HEK293 (cell line): ENCODE measurements at regions not wholly inside any gene's neighbourhood (a gene's known extent, or its start where the extent isn't known, plus 50 kb on each side); places are given as distances from the start of the nearest gene placed in this dataset.

Experiments
- ATF2 ChIP-seq: fragments of 450-650 bp; formaldehyde crosslinking; IDR thresholded peaks from 2 replicates; pipeline ENCODE4 v1.5.1; 2016; ENCODE audit warnings: missing biosample characterization, missing genetic modification characterization, low read depth
- CTCF ChIP-seq: fragments of 450-650 bp; formaldehyde crosslinking; IDR thresholded peaks from 2 replicates; pipeline ENCODE4 v1.5.1; 2016; ENCODE audit warnings: missing biosample characterization, missing genetic modification characterization
- PRDM4 ChIP-seq: fragments of 450-650 bp; formaldehyde crosslinking; IDR thresholded peaks from 2 replicates; pipeline ENCODE4 v1.5.1; 2017; ENCODE audit warnings: missing biosample characterization, missing genetic modification characterization
- REST ChIP-seq: fragments of 450-650 bp; formaldehyde crosslinking; IDR thresholded peaks from 2 replicates; pipeline ENCODE4 v1.5.1; 2016; ENCODE audit warnings: missing biosample characterization, missing genetic modification characterization
- YY1 ChIP-seq: fragments of 450-650 bp; formaldehyde crosslinking; IDR thresholded peaks from 2 replicates; pipeline ENCODE4 v1.5.1; 2018; ENCODE audit warnings: missing biosample characterization, missing genetic modification characterization
- ZNF112 ChIP-seq: fragments of 450-650 bp; formaldehyde crosslinking; IDR thresholded peaks from 2 replicates; pipeline ENCODE4 v1.5.0; 2017; ENCODE audit warnings: missing biosample characterization, missing genetic modification characterization
- ZNF138 ChIP-seq: fragments of 450-650 bp; formaldehyde crosslinking; IDR thresholded peaks from 2 replicates; pipeline ENCODE4 v1.5.1; 2016; ENCODE audit warnings: missing biosample characterization, missing genetic modification characterization, borderline replicate concordance
- ZNF24 ChIP-seq: fragments of 450-650 bp; formaldehyde crosslinking; IDR thresholded peaks from 2 replicates; pipeline ENCODE4 v1.5.1; 2016; ENCODE audit warnings: missing biosample characterization, missing genetic modification characterization
- ZNF274 ChIP-seq, 2 experiments: fragments of 200-500 bp in 1 of 2; fragments of 450-650 bp in 1 of 2; sonication (Bioruptor generic) in 1 of 2; formaldehyde crosslinking in 1 of 2; IDR thresholded peaks; 2 replicates each; pipeline versions ENCODE4 v1.5.1 to v1.6.1; 2014 to 2016; ENCODE audit warnings: borderline replicate concordance in 1 of 2, inconsistent platforms in 1 of 2, low read length in 1 of 2, missing biosample characterization in 1 of 2, missing genetic modification characterization in 1 of 2
- ZNF398 ChIP-seq: fragments of 450-650 bp; formaldehyde crosslinking; IDR thresholded peaks from 2 replicates; pipeline ENCODE4 v1.5.1; 2017; ENCODE audit warnings: missing biosample characterization, missing genetic modification characterization
- ZNF510 ChIP-seq: fragments of 450-650 bp; formaldehyde crosslinking; IDR thresholded peaks from 2 replicates; pipeline ENCODE4 v1.5.1; 2018; ENCODE audit warnings: mild to moderate bottlenecking, missing genetic modification characterization, missing biosample characterization; ENCODE audit not compliant: insufficient replicate concordance
- ZNF660 ChIP-seq: fragments of 450-650 bp; IDR thresholded peaks from 2 replicates; pipeline ENCODE4 v1.5.1; 2018; ENCODE audit warnings: missing biosample characterization, mild to moderate bottlenecking, missing genetic modification characterization
- ZNF704 ChIP-seq: fragments of 450-650 bp; formaldehyde crosslinking; IDR thresholded peaks from 2 replicates; pipeline ENCODE4 v1.5.1; 2016; ENCODE audit warnings: missing biosample characterization, missing genetic modification characterization

GRCh38 chr1:188117436-188117835 is 1288.7 kb downstream of the PLA2G4A start:
- TF ChIP-seq ZNF704 (tag by site-specific recombination), result no peak
- TF ChIP-seq CTCF, result no peak
- no peak for TF ChIP-seq ATF2 (tag by site-specific recombination)
- TF ChIP-seq ZNF398 (tag by site-specific recombination), result no peak
- no peak for TF ChIP-seq REST (tag by site-specific recombination)
- no peak for TF ChIP-seq ZNF112
- TF ChIP-seq YY1 (tag by site-specific recombination), result no peak
- TF ChIP-seq ZNF274 (IDR thresholded peaks at IDR 0.05; ENCODE audit: low read length), result no peak
- no peak for TF ChIP-seq ZNF274 (tag by site-specific recombination; IDR thresholded peaks at IDR 0.05; ENCODE audit: borderline replicate concordance)
- TF ChIP-seq ZNF660 (tag by site-specific recombination), result no peak
- TF ChIP-seq PRDM4 (tag by site-specific recombination), result no peak
- no peak for TF ChIP-seq ZNF138
- no peak for TF ChIP-seq ZNF24 (tag by site-specific recombination)
- no peak for TF ChIP-seq ZNF510 (tag by site-specific recombination)
